ENCODE measurements at regions not wholly inside any gene's neighbourhood (a gene's known extent, or its start where the extent isn't known, plus 50 kb on each side); places are given as distances from the start of the nearest gene placed in this dataset.

DNA sequence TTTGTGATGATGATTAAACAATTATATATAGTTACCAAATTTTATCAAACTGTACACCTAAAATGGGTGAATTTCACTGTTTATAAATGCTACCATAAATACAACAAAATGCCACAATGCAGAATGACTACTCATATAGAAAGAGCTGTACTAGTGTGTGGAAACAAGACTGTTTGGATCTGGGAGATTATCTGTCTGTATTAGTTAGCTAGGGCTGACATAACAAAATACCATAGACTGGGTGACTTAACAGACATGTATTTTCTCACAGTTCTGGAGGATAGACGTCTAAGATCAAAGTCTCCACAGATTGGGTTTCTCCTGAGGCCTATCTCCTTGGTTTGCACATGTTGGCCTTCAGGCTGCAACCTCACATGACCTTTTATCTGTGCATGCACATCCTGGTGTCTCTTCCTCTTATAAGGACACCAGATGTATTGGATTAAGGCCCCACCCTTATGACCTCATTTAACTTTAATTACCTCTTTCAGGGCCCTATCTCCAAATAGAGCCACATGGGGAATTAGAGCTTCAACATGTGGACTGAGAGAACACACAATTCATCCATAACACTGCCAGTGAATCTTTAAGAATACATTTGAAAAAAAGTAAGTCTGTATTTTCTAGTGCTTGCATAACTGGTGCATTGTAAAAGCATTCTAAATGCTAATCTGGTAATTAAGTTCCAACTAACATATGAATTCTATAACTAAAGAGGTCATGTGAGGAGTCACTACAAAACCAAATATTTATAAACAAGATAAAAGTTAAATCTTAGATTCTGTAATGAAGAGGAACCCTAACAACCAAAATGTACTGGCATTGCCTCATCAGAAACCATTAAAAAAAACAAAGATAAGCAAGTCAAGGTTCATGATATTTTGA lies 699.6 kb downstream of the NYAP2 start:
- TF ChIP-seq CTCF (IDR thresholded peaks at IDR 0.05; ENCODE audit: low read length) (no peak), EZH2 (IDR thresholded peaks at IDR 0.05; ENCODE audit: borderline replicate concordance, low read length) (no peak)

Measured in OCI-LY1 (cell line).